Gastrocnemius medialis (tissue), 4 donors: ENCODE measurements at regions not wholly inside any gene's neighbourhood (a gene's known extent, or its start where the extent isn't known, plus 50 kb on each side); places are given as distances from the start of the nearest gene placed in this dataset.

Experiments used
- CTCF ChIP-seq, 5 experiments: fragments of 450-650 bp in 3 of 5; fragments of 200-600 bp in 2 of 5; sonication (generic) in 2 of 5; IDR thresholded peaks in 4 of 5; conservative IDR thresholded peaks in 1 of 5; 1 replicate in 4 of 5; 2 replicates in 1 of 5; pipeline ENCODE4 v1.5.1; 2016 to 2019; ENCODE audit warnings: antibody characterized with exemption in 5 of 5, mild to moderate bottlenecking in 3 of 5, moderate library complexity in 3 of 5
- POLR2A ChIP-seq, 2 donors: fragments of 450-650 bp; IDR thresholded peaks; one replicate each; pipeline ENCODE4 v1.6.1; 2017; ENCODE audit warnings: antibody characterized with exemption in 2 of 2, mild to moderate bottlenecking in 2 of 2, moderate library complexity in 2 of 2

- TF ChIP-seq CTCF (IDR thresholded peaks at IDR 0.05 in 4 of 5, conservative IDR thresholded peaks at IDR 0.05 in 1 of 5) (no peak), POLR2A (IDR thresholded peaks at IDR 0.05) (no peak)
These were observed 283.2 kb upstream of the LYPLAL1 start for GRCh38 chr1:218890451-218890850.
